NB4 (cell line): ENCODE measurements at regions not wholly inside any gene's neighbourhood (a gene's known extent, or its start where the extent isn't known, plus 50 kb on each side); places are given as distances from the start of the nearest gene placed in this dataset.

ENCODE experiments used
- DNase-seq: peaks from one replicate; pipeline ENCODE4 v3.0.0; 2010; ENCODE audit warnings: low read depth
- H3K4me3 ChIP-seq: one replicate; pipeline ENCODE4 v1.5.1; 2011; ENCODE audit warnings: mild to moderate bottlenecking, low read depth, low read length, moderate library complexity
- CTCF ChIP-seq: IDR thresholded peaks from one replicate; pipeline ENCODE4 v1.5.1; 2012; ENCODE audit warnings: low read depth, low read length
- MAX ChIP-seq: IDR thresholded peaks from 2 replicates; pipeline ENCODE4 v1.6.1; 2011; ENCODE audit warnings: low read depth, low read length
- MYC ChIP-seq: IDR thresholded peaks from 2 replicates; pipeline ENCODE4 v1.6.1; 2011; ENCODE audit warnings: low read depth, low read length
- POLR2A ChIP-seq: IDR thresholded peaks from 2 replicates; pipeline ENCODE4 v1.6.1; 2011; ENCODE audit warnings: mild to moderate bottlenecking; ENCODE audit not compliant: insufficient read length; ENCODE audit errors: extremely low read depth

GRCh38 chr4:18686338-18687037 lies 664.9 kb upstream of the LCORL start:
- TF ChIP-seq CTCF (no peak), MAX (no peak), MYC (no peak), POLR2A (no peak)
- H3K4me3 ChIP-seq: no peak overlapping the region
- no peak for DNase-seq

DNA sequence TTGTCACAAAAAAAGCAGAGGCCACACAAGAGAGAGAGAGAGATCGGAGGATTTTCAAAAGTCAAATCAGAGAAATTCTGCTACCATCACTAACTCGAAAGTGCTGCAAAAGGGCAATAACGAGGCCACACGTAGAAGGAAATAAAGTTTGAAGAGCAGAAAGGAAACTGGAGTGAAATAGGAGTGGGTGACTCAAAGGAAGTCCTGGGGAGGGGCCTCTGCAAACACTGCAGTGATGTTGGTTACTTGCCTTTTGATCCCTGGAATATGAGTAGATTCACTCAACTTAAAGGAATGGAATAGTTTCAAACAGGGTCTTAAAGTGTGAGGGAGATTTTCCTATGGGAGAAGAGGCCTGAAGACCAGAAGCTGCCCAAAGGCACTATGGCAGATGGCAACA lies 663.4 kb upstream of the LCORL start:
- no peak overlapping the region for H3K4me3 ChIP-seq
- DNase-seq: no peak
- TF ChIP-seq MAX: no peak
- no peak for TF ChIP-seq MYC

GRCh38 chr4:18676526-18676915 lies 655.0 kb upstream of the LCORL start:
- TF ChIP-seq CTCF (no peak), POLR2A (no peak), MAX (no peak), MYC (no peak)
- no peak for DNase-seq
- H3K4me3 ChIP-seq: no peak overlapping the region

DNA sequence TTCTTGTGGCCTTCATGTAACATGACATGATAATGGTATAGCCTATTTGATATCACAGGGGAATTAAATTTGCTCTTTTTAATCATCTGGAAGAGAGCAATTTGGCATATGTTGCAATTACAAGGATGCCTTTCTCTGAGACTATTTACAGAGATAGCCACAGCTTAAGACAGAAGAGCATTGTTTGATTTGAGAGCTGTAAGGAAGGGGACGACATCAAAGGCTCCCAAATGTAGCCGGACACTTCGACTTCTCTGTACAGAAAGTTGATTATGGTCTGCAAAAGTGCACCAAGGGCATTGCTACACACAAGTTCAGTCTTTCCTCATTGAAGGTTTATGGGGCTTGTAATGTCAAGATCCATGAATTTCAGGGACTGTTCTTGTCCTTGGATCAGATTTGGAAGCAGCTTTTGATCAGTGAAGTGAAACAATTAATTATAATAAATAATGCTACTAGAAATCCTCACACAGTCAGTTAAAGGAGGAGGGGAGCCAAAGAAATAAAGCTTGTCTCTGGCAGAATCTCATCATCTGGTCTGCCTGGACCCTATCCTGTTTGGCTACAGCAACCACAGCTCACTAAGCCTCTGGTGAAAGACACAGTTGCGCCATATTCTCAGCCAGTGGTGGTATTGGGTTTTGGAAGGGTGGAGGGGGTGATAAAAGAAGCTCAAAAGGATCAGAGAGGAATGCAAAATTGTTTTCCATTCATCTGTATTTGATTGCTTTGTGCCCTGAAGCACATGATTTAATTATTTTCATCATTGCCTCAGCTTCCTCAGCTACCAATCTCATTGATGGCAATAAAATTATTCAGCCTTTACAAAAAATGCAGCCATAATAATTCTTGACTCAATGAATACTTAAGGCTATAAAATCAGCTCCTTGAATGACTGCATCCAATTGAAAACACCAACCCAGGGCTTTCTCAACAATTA lies 654.3 kb upstream of the LCORL start:
- H3K4me3 ChIP-seq: no peak overlapping the region
- TF ChIP-seq POLR2A (no peak), MAX (no peak), MYC (no peak), CTCF (no peak)
- DNase-seq: peak; percentile 7

GRCh38 chr4:18670034-18670433 lies 648.5 kb upstream of the LCORL start:
- TF ChIP-seq MYC (no peak), POLR2A (no peak), MAX (no peak), CTCF (no peak)
- no peak overlapping the region for H3K4me3 ChIP-seq

DNA sequence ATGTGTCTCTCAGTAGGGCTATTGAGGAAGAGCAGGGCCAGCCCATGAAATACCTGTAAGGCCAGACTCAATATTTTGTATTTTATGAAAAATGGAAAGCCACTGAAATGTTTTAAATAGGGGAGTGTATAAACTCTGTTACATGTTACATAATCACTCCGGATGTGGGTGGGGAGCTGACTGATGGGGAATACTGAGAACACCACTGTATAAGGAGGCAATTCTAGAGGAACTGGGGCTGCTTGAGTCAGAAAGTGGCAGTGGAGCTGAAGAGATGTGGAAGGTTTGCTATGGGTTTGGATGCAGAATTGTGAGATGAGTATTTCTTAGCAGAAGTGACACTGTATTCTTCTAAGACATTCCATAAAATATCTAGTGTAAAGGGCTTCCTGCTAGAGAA lies 647.8 kb upstream of the LCORL start:
- H3K4me3 ChIP-seq: no peak overlapping the region
- no peak for DNase-seq
- TF ChIP-seq POLR2A (no peak), CTCF (no peak), MAX (no peak), MYC (no peak)

More at GRCh38 chr4:18670034-18670433, 648.5 kb upstream of the LCORL start:
- DNase-seq: no peak
